PFSK-1 (cell line): ENCODE measurements at regions not wholly inside any gene's neighbourhood (a gene's known extent, or its start where the extent isn't known, plus 50 kb on each side); places are given as distances from the start of the nearest gene placed in this dataset.

Experiments used
- FOXP2 ChIP-seq: optimal IDR thresholded peaks from 2 replicates; pipeline ENCODE3; 2011; ENCODE audit warnings: borderline replicate concordance, control low read depth, inconsistent platforms; ENCODE audit not compliant: insufficient read depth; ENCODE audit errors: extremely low read length, extremely low read depth
- POLR2AphosphoS5 ChIP-seq: IDR thresholded peaks from 2 replicates; pipeline ENCODE4 v1.6.1; 2012; ENCODE audit warnings: low read depth, mild to moderate bottlenecking, control low read depth, low read length, moderate library complexity
- SIN3A ChIP-seq: IDR thresholded peaks from 2 replicates; pipeline ENCODE4 v1.6.1; 2012; ENCODE audit warnings: mild to moderate bottlenecking, low read length, moderate library complexity, borderline replicate concordance; ENCODE audit not compliant: insufficient read depth
- TAF1 ChIP-seq: IDR thresholded peaks from 2 replicates; pipeline ENCODE4 v1.6.1; 2012; ENCODE audit warnings: low read length, control low read depth, borderline replicate concordance; ENCODE audit not compliant: insufficient read depth
- TF ChIP-seq, protein P1 (sequence below), 2 experiments: IDR thresholded peaks; 2 replicates each; pipeline versions ENCODE4 v1.6.1 to v1.8.0; 2011 to 2012; ENCODE audit warnings: low read depth in 2 of 2, low read length in 2 of 2, control low read depth in 1 of 2, inconsistent platforms in 1 of 2, mild to moderate bottlenecking in 1 of 2, moderate library complexity in 1 of 2; ENCODE audit not compliant: insufficient read depth in 1 of 2

DNA sequence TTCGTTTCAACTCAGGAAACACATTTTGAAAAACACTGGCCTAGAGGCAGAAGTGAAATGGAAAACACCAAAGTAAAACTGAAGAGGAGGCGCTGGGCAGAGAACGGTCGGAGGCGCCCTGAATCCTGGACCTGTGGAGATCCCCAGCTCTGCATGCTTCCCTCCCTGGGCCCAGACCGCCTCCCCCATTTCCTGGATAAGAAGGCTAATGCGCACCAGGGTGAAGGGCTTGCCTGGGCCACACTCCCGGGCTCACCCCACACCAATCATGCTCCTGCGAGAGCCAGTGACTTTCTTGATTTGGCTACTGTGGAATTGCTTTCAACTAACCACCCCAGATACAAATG lies 167.1 kb downstream of the CRYBB2 start:
- TF ChIP-seq POLR2AphosphoS5, result no peak
- TF ChIP-seq TAF1, result no peak
- no peak for TF ChIP-seq SIN3A
- TF ChIP-seq, protein P1, sequence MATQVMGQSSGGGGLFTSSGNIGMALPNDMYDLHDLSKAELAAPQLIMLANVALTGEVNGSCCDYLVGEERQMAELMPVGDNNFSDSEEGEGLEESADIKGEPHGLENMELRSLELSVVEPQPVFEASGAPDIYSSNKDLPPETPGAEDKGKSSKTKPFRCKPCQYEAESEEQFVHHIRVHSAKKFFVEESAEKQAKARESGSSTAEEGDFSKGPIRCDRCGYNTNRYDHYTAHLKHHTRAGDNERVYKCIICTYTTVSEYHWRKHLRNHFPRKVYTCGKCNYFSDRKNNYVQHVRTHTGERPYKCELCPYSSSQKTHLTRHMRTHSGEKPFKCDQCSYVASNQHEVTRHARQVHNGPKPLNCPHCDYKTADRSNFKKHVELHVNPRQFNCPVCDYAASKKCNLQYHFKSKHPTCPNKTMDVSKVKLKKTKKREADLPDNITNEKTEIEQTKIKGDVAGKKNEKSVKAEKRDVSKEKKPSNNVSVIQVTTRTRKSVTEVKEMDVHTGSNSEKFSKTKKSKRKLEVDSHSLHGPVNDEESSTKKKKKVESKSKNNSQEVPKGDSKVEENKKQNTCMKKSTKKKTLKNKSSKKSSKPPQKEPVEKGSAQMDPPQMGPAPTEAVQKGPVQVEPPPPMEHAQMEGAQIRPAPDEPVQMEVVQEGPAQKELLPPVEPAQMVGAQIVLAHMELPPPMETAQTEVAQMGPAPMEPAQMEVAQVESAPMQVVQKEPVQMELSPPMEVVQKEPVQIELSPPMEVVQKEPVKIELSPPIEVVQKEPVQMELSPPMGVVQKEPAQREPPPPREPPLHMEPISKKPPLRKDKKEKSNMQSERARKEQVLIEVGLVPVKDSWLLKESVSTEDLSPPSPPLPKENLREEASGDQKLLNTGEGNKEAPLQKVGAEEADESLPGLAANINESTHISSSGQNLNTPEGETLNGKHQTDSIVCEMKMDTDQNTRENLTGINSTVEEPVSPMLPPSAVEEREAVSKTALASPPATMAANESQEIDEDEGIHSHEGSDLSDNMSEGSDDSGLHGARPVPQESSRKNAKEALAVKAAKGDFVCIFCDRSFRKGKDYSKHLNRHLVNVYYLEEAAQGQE (IDR thresholded peaks at IDR 0.05; ENCODE audit: insufficient read depth in 1 of 2, low read depth in 2 of 2, low read length in 2 of 2), result no peak
- TF ChIP-seq FOXP2, result no peak

DNA sequence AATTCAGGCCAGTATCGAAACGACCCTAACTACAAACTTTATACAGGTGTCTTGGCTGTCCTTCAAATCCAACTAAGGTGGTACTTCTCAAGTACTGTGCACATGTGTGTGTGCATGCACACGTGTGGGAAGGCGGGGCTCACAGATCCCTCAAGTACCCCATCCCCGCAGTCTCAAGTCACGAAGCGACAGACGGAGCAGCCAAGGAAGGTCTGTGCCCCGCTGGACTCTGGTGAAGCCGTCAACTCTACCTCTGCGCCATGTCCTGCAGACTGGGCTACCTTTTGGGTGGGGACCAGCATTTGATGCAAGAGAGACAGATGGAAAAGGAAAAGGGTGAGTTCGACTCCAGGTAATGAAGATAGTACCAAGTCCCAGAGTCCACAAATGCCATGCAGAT lies 169.0 kb downstream of the CRYBB2 start:
- no peak for TF ChIP-seq FOXP2

DNA sequence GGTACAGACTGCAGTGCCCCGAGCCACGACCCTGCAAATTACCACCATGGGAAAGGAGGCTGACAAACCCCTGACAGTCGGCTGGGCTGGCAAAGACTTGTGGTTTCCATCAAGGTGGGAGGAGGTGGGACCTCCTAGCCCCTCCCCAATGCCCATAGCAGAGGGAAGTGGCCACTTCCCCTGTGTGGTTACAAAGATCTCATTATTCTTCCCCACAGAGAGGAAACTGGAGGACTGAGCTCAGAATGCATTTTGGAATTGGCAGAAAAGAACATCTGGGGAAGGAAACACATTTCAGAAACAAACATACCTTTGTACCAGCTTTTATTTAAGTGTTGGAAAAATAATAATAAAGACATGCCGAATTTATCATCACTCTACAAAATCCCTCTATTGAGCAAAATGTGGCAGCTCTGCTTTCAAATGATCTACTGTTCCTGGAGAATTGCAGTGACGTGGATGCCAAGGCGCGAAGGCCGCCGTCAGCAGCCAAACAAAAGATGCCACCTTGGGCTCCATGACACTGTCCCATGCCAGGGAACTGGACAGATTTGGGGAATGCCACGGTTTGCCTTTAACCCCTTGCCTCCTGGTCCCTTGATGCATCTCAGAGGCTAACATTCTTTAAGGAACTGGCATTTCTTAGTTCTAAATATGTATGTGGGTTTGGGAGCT lies 169.6 kb downstream of the CRYBB2 start:
- no peak for TF ChIP-seq TAF1
- TF ChIP-seq FOXP2, result no peak

DNA sequence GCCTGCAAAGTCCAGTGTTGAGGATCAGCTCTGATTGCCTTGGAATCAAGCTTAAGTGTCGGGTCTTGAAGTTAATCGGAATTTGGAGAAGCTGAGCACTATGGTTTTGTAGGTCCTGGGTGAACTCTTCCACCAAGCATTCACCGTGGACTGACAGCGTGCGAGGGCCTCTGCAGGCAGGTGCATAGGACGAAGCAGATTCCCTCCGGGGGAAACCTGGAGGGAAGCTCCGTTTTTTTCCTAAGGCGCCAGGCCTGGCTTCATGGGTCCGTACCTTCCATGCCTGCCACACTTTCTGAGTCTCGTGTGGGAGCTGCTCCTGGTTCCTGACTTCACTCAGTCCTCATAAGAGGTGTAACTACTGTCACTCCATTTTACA lies 170.1 kb downstream of the CRYBB2 start:
- TF ChIP-seq SIN3A (no peak), FOXP2 (no peak), POLR2AphosphoS5 (no peak), TAF1 (no peak)
- TF ChIP-seq, protein P1 (IDR thresholded peaks at IDR 0.05; ENCODE audit: insufficient read depth in 1 of 2, low read depth in 2 of 2, low read length in 2 of 2), result no peak

DNA sequence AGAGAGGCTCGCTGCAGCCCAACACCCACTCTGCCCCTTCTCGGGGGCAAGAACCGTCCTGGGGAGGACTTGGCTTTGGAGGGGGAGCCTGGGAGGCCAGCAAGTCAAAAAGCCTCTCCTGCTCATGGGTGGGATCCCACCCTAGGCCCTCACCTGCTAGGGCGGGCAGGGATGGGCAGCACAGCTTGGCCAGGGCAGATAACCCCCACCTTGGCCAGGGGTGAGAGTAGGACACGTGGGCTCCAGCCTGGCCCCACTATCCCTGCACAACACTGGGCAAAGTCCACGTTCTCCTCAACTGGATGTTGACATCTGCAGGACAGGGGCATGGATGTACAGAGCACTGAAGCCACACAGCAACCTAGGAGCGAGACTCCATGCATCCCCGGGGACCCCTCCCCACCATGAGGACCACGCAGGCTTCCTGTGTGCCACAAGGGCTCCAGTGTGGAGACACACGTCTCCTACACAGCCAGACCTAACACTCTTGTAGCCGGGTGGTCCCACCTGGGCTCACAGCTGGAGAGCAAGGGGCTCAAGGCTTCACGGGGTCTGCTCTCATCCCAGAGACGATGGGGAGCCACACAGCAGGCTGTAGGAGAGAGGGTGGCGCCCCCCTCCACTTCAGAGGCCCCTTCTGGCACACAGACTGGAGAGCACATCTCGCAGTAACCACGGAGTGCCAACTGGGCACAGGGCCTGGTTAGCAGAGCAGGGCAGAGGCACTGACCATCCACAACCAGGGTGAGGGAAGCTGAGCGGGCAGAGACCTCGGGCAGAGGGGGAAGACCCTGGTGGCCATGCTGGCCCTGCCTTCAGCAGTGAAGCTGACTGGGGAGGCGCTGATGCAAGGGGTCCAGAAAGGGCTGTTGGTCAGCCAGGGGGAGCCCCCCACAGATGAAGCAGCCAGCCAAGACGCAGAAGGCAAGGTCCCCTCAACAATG lies 171.1 kb downstream of the CRYBB2 start:
- no peak for TF ChIP-seq POLR2AphosphoS5
- TF ChIP-seq, protein P1 (IDR thresholded peaks at IDR 0.05; ENCODE audit: insufficient read depth in 1 of 2, low read depth in 2 of 2, low read length in 2 of 2), result no peak
- no peak for TF ChIP-seq TAF1
- no peak for TF ChIP-seq FOXP2
- TF ChIP-seq SIN3A, result no peak

DNA sequence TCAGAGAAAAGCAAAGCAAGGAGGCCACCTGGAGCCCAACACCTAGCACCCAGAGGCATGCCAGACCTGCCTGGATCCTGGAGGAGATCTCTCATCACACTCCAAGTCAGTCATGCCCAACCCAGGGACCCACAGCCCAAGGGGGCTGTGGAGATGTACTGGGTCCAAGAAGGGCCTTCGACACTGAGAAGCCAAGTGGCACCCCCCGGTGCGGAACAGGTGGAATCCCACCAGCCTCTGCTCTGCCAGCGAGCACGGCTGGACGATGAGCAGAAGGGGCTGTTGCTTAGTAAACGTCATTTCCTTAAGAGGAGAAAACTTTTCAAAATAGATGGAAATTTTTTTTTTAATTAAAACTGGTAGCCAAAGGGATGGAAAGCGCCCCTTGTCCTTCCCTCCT lies 171.9 kb upstream of the GRK3 start:
- TF ChIP-seq POLR2AphosphoS5 (no peak), FOXP2 (no peak), TAF1 (no peak), SIN3A (no peak)
- TF ChIP-seq, protein P1 (IDR thresholded peaks at IDR 0.05; ENCODE audit: insufficient read depth in 1 of 2, low read depth in 2 of 2, low read length in 2 of 2), result no peak
